Omental fat pad (tissue), 3 donors: ENCODE measurements at regions not wholly inside any gene's neighbourhood (a gene's known extent, or its start where the extent isn't known, plus 50 kb on each side); places are given as distances from the start of the nearest gene placed in this dataset.
"Not testable (repeated sequence)": the region's sequence is repeated elsewhere in the genome, so short reads cannot be mapped to it uniquely, and the experiment has no call there.

Experiments used
- ATAC-seq: fragments of 150-250 bp; one replicate; pipeline ENCODE4 v1.9.1; 2016; ENCODE audit warnings: mild to moderate bottlenecking, moderate library complexity; ENCODE audit not compliant: low FRiP score
- DNase-seq: peaks from one replicate; pipeline ENCODE4 v3.0.0-alpha.2; 2019; ENCODE audit warnings: low spot score
- TF ChIP-seq, protein P1 (sequence below), 3 donors: fragments of 450-650 bp; IDR thresholded peaks; one replicate each; pipeline ENCODE4 v1.5.1; 2016 to 2017; ENCODE audit warnings: antibody characterized with exemption in 3 of 3, mild to moderate bottlenecking in 3 of 3, moderate library complexity in 2 of 3

- no peak for DNase-seq
- no peak for ATAC-seq
- TF ChIP-seq, protein P1, sequence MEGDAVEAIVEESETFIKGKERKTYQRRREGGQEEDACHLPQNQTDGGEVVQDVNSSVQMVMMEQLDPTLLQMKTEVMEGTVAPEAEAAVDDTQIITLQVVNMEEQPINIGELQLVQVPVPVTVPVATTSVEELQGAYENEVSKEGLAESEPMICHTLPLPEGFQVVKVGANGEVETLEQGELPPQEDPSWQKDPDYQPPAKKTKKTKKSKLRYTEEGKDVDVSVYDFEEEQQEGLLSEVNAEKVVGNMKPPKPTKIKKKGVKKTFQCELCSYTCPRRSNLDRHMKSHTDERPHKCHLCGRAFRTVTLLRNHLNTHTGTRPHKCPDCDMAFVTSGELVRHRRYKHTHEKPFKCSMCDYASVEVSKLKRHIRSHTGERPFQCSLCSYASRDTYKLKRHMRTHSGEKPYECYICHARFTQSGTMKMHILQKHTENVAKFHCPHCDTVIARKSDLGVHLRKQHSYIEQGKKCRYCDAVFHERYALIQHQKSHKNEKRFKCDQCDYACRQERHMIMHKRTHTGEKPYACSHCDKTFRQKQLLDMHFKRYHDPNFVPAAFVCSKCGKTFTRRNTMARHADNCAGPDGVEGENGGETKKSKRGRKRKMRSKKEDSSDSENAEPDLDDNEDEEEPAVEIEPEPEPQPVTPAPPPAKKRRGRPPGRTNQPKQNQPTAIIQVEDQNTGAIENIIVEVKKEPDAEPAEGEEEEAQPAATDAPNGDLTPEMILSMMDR (IDR thresholded peaks at IDR 0.05) = no peak
These were observed 78.3 kb upstream of the CDK6 start for GRCh38 chr7:92914645-92915044.

GRCh38 chr7:92913849-92914248 is 77.5 kb upstream of the CDK6 start:
- DNase-seq (no peak), ATAC-seq (no peak)
- TF ChIP-seq, protein P1 (IDR thresholded peaks at IDR 0.05) = no peak

DNA sequence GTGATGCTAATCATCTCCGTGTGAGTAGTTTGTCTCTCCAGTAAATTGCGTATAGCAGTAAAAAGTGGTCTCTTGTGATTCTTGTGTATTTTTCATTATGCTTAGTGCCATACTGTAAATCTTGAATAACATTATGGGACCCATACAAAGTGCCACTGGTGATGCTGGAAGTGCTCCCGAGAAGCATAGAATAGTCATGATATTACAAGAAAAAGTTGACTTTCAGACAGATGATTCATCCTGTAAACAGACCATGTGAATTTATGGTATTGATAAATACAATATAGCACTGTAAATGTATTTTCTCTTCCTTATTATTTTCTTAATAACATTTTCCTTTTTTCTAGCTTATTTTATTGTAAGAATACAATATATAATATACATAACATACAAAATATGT is 74.6 kb upstream of the CDK6 start:
- TF ChIP-seq, protein P1 (IDR thresholded peaks at IDR 0.05) = no peak
- ATAC-seq = no peak
- no peak for DNase-seq

DNA sequence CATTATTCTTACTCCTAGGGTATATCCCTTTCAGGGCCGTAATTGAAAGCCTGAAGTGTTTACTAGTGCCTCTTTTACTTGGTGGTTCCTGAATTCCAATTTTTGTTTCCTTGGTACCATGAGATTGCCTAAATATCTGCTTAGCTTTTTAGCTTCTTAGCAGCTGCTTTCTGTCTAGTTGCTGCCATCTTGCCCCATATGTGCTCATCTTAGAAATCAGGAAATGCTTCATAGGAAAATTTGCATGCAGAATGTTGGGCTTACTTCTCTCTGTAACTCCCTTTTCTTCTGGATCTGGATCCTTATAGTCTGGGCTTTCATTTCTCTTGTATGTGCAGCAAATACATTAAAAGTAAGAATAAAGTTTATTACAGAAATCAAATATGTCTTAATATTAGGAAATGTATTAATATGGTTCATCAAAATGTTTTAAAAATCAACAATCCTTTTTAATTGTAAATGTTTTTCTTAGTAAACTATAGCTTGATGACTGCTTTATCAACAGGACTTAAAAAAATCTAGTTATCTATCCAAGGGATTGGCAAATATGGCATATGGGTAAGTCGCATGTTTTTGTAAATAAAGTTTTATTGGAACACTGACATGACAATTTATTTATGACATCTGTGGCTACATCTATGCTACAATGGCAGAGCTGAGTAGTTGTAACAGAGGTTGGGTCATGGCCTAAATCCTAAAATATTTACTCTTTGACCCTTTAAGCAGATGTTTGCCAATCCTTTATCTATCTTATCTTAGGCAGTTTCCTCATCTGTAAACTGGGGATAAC is 73.5 kb upstream of the CDK6 start:
- DNase-seq = no peak

GRCh38 chr7:92904244-92905131 is 68.1 kb upstream of the CDK6 start:
- DNase-seq (no peak), ATAC-seq (peak; percentile 44)
- TF ChIP-seq, protein P1 (IDR thresholded peaks at IDR 0.05) = no peak

More for the DNA sequence above, 73.5 kb upstream of the CDK6 start:
- no peak for ATAC-seq
- TF ChIP-seq, protein P1 (IDR thresholded peaks at IDR 0.05) = no peak

- TF ChIP-seq, protein P1 (IDR thresholded peaks at IDR 0.05) = no peak
- DNase-seq (no peak), ATAC-seq (no peak)
These were observed 62.4 kb upstream of the CDK6 start for GRCh38 chr7:92898798-92899197.

GRCh38 chr7:92894857-92895256 is 58.5 kb upstream of the CDK6 start:
- not testable (repeated sequence) for ATAC-seq, DNase-seq
